Keratinocyte (primary cell): ENCODE measurements at regions not wholly inside any gene's neighbourhood (a gene's known extent, or its start where the extent isn't known, plus 50 kb on each side); places are given as distances from the start of the nearest gene placed in this dataset.

ENCODE experiments used
- DNase-seq: peaks from one replicate; pipeline ENCODE4 v3.0.0-alpha.2; 2011; ENCODE audit warnings: low read depth, missing footprints, low spot score
- FAIRE-seq: peaks from 2 replicates; lab custom pipeline; 2011; peaks lifted over from hg19 to GRCh38; lab: Jason Lieb, UNC
- H2AFZ ChIP-seq: 2 replicates; pipeline ENCODE4 v1.6.0; 2012; ENCODE audit warnings: low read length, control low read depth, inconsistent platforms; ENCODE audit not compliant: control insufficient read depth
- H3K27ac ChIP-seq: 2 replicates; pipeline ENCODE4 v1.5.1; 2011; ENCODE audit warnings: low read length; ENCODE audit not compliant: control insufficient read depth, insufficient read depth
- H3K27me3 ChIP-seq: 3 replicates; pipeline ENCODE4 v1.6.0; 2011; ENCODE audit warnings: low read length; ENCODE audit not compliant: control insufficient read depth, insufficient read depth; ENCODE audit errors: extremely low read depth
- H3K36me3 ChIP-seq, 2 experiments: 2 replicates in 1 of 2; 3 replicates in 1 of 2; pipeline ENCODE4 v1.5.1; 2011; ENCODE audit warnings: low read length in 2 of 2, mild to moderate bottlenecking in 1 of 2; ENCODE audit not compliant: control insufficient read depth in 2 of 2, insufficient read depth in 2 of 2; ENCODE audit errors: extremely low read depth in 1 of 2
- H3K4me1 ChIP-seq: 3 replicates; pipeline ENCODE4 v1.5.1; 2011; ENCODE audit warnings: low read length; ENCODE audit not compliant: control insufficient read depth, insufficient read depth; ENCODE audit errors: extremely low read depth
- H3K4me2 ChIP-seq: 3 replicates; pipeline ENCODE4 v1.6.0; 2011; ENCODE audit warnings: low read depth, low read length; ENCODE audit not compliant: control insufficient read depth, insufficient read depth; ENCODE audit errors: extremely low read depth
- H3K4me3 ChIP-seq, 3 experiments: fragments of 200-600 bp in 1 of 3; sonication (generic) in 1 of 3; 2 replicates in 2 of 3; 3 replicates in 1 of 3; pipeline ENCODE4 v1.5.1; 2011 to 2016; ENCODE audit warnings: low read length in 3 of 3, mild to moderate bottlenecking in 3 of 3, control low read depth in 2 of 3, inconsistent platforms in 1 of 3, low read depth in 1 of 3, mixed read lengths in 1 of 3, mixed run types in 1 of 3, moderate library complexity in 1 of 3; ENCODE audit not compliant: control insufficient read depth in 2 of 3, insufficient read depth in 2 of 3; ENCODE audit errors: extremely low read depth in 1 of 3
- H3K79me2 ChIP-seq: 2 replicates; pipeline ENCODE4 v1.6.0; 2012; ENCODE audit warnings: low read length; ENCODE audit not compliant: control insufficient read depth, insufficient read depth
- H3K9ac ChIP-seq: 3 replicates; pipeline ENCODE4 v1.6.0; 2011; ENCODE audit warnings: low read length; ENCODE audit not compliant: control insufficient read depth, insufficient read depth; ENCODE audit errors: extremely low read depth
- H3K9me1 ChIP-seq: 3 replicates; pipeline ENCODE4 v1.6.0; 2011; ENCODE audit warnings: low read length; ENCODE audit not compliant: control insufficient read depth, insufficient read depth; ENCODE audit errors: extremely low read depth
- H3K9me3 ChIP-seq: 2 replicates; pipeline ENCODE4 v1.5.1; 2012; ENCODE audit warnings: low read depth, low read length; ENCODE audit not compliant: control insufficient read depth
- H4K20me1 ChIP-seq: 3 replicates; pipeline ENCODE4 v1.6.0; 2011; ENCODE audit warnings: low read length; ENCODE audit not compliant: control insufficient read depth, insufficient read depth; ENCODE audit errors: extremely low read depth
- CTCF ChIP-seq, 3 experiments: IDR thresholded peaks in 1 of 3; conservative IDR thresholded peaks in 1 of 3; optimal IDR thresholded peaks in 1 of 3; 2 replicates in 2 of 3; 3 replicates in 1 of 3; pipeline versions ENCODE3 to v1.5.1; 2011; ENCODE audit warnings: low read length in 3 of 3, mild to moderate bottlenecking in 3 of 3, moderate library complexity in 2 of 3, control low read depth in 1 of 3, inconsistent platforms in 1 of 3; ENCODE audit not compliant: insufficient read depth in 2 of 3; ENCODE audit errors: extremely low read depth in 1 of 3
- EZH2 ChIP-seq: IDR thresholded peaks from one replicate; pipeline ENCODE4 v1.6.1; 2012; ENCODE audit warnings: inconsistent platforms, mild to moderate bottlenecking, low read length, moderate library complexity
- dilution Hi-C: fragments of 300-500 bp; cut with MboI; formaldehyde crosslinking; loops from one replicate; pipeline ENCODE4 v1.7.0; 2020; ENCODE audit warnings: low sequenced_read_pairs; ENCODE audit not compliant: extremely low pct_ligation_motif_present

GRCh38 chrX:114267142-114267541, 316.7 kb upstream of the HTR2C start:
- Histone ChIP-seq H3K27me3 (no peaks in the 10 kb centered on the region), H4K20me1 (no peaks in the 10 kb centered on the region), H3K9me1 (no peaks in the 10 kb centered on the region), H3K4me1 (no peaks in the 10 kb centered on the region), H3K4me3 (no peak overlapping the region), H3K4me2 (no peak overlapping the region), H3K9me3 (no peaks in the 10 kb centered on the region), H3K9ac (no peak overlapping the region), H3K27ac (no peak overlapping the region), H3K36me3 (no peaks in the 10 kb centered on the region), H3K79me2 (no peaks in the 10 kb centered on the region), H2AFZ (no peak overlapping the region)
- no peak for FAIRE-seq
- no peak for TF ChIP-seq CTCF (optimal IDR thresholded peaks at IDR 0.05 in 1 of 3, IDR thresholded peaks at IDR 0.05 in 1 of 3, conservative IDR thresholded peaks at IDR 0.05 in 1 of 3; ENCODE audit: extremely low read depth in 1 of 3, insufficient read depth in 2 of 3, low read length in 3 of 3)
- no peak for TF ChIP-seq EZH2
- DNase-seq, result no peak
- dilution Hi-C loops, result no loop called here

DNA sequence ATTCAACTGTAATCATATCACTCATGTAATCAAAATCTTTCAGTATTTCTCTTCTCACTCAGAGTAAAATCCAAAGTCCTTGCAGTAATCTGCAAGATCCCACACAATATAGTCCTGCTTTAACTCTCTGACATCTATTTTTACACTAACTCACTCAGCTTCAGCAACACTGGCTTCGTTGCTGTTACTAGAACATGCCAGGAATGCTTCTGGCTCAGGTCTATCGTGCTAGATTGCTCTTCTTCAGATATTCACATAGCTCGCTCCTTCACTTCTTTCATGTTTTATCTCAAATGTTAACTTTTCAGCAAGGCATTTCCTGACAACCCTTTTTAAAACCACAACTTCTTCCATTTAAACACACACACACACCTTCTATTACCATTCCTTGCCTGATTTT, 331.7 kb upstream of the HTR2C start:
- H3K9me1 ChIP-seq, result no peaks in the 10 kb centered on the region
- H3K9ac ChIP-seq, result no peak overlapping the region
- H3K79me2 ChIP-seq, result no peaks in the 10 kb centered on the region
- no peaks in the 10 kb centered on the region for H3K9me3 ChIP-seq
- TF ChIP-seq EZH2 (no peak), CTCF (optimal IDR thresholded peaks at IDR 0.05 in 1 of 3, IDR thresholded peaks at IDR 0.05 in 1 of 3, conservative IDR thresholded peaks at IDR 0.05 in 1 of 3; ENCODE audit: extremely low read depth in 1 of 3, insufficient read depth in 2 of 3, low read length in 3 of 3) (no peak)
- no peak overlapping the region for H3K27ac ChIP-seq
- no peak overlapping the region for H2AFZ ChIP-seq
- dilution Hi-C loops, result no loop called here
- H3K27me3 ChIP-seq, result no peaks in the 10 kb centered on the region
- DNase-seq (no peak), FAIRE-seq (no peak)
- H3K4me1 ChIP-seq, result no peaks in the 10 kb centered on the region
- no peak overlapping the region for H3K4me3 ChIP-seq
- no peak overlapping the region for H3K4me2 ChIP-seq
- H4K20me1 ChIP-seq, result no peaks in the 10 kb centered on the region
- no peaks in the 10 kb centered on the region for H3K36me3 ChIP-seq
